ENCODE measurements at regions not wholly inside any gene's neighbourhood (a gene's known extent, or its start where the extent isn't known, plus 50 kb on each side); places are given as distances from the start of the nearest gene placed in this dataset.

GRCh38 chr3:89622063-89622700, 514.8 kb downstream of the EPHA3 start:
- Histone ChIP-seq H3K27me3 (ENCODE audit: control insufficient read depth in 2 of 2, insufficient read depth in 2 of 2, low read length in 2 of 2) (no peaks in the 10 kb centered on the region), H3K9ac (ENCODE audit: low read depth in 1 of 2, low read length in 2 of 2) (no peak overlapping the region), H3K36me3 (ENCODE audit: control insufficient read depth in 2 of 2, insufficient read depth in 2 of 2, low read length in 2 of 2) (no peaks in the 10 kb centered on the region), H3K27ac (ENCODE audit: low read depth in 2 of 2, low read length in 2 of 2) (no peak overlapping the region), H3K4me1 (ENCODE audit: control insufficient read depth in 2 of 2, insufficient read depth in 2 of 2, low read length in 2 of 2) (no peaks in the 10 kb centered on the region), H3K4me3 (ENCODE audit: low read length in 2 of 2) (no peak overlapping the region), H3K9me3 (ENCODE audit: control insufficient read depth in 2 of 2, low read length in 2 of 2) (no peaks in the 10 kb centered on the region)

GRCh38 chr3:89624494-89624893, 517.1 kb downstream of the EPHA3 start:
- Histone ChIP-seq H3K4me1 (ENCODE audit: control insufficient read depth in 2 of 2, insufficient read depth in 2 of 2, low read length in 2 of 2) (no peaks in the 10 kb centered on the region), H3K9me3 (ENCODE audit: control insufficient read depth in 2 of 2, low read length in 2 of 2) (no peaks in the 10 kb centered on the region), H3K36me3 (ENCODE audit: control insufficient read depth in 2 of 2, insufficient read depth in 2 of 2, low read length in 2 of 2) (no peaks in the 10 kb centered on the region), H3K4me3 (ENCODE audit: low read length in 2 of 2) (no peak overlapping the region), H3K27ac (ENCODE audit: low read depth in 2 of 2, low read length in 2 of 2) (no peak overlapping the region), H3K27me3 (ENCODE audit: control insufficient read depth in 2 of 2, insufficient read depth in 2 of 2, low read length in 2 of 2) (no peaks in the 10 kb centered on the region), H3K9ac (ENCODE audit: low read depth in 1 of 2, low read length in 2 of 2) (no peak overlapping the region)

- Histone ChIP-seq H3K27me3 (ENCODE audit: control insufficient read depth in 2 of 2, insufficient read depth in 2 of 2, low read length in 2 of 2) (no peaks in the 10 kb centered on the region), H3K4me3 (ENCODE audit: low read length in 2 of 2) (no peak overlapping the region), H3K9ac (ENCODE audit: low read depth in 1 of 2, low read length in 2 of 2) (no peak overlapping the region), H3K4me1 (ENCODE audit: control insufficient read depth in 2 of 2, insufficient read depth in 2 of 2, low read length in 2 of 2) (no peaks in the 10 kb centered on the region), H3K27ac (ENCODE audit: low read depth in 2 of 2, low read length in 2 of 2) (no peak overlapping the region), H3K36me3 (ENCODE audit: control insufficient read depth in 2 of 2, insufficient read depth in 2 of 2, low read length in 2 of 2) (no peaks in the 10 kb centered on the region), H3K9me3 (ENCODE audit: control insufficient read depth in 2 of 2, low read length in 2 of 2) (no peaks in the 10 kb centered on the region)
Measured at GRCh38 chr3:89625945-89626344, 518.5 kb downstream of the EPHA3 start.

GRCh38 chr3:89628856-89629670, 521.6 kb downstream of the EPHA3 start:
- Histone ChIP-seq H3K9ac (ENCODE audit: low read depth in 1 of 2, low read length in 2 of 2) (no peak overlapping the region), H3K4me3 (ENCODE audit: low read length in 2 of 2) (no peak overlapping the region), H3K36me3 (ENCODE audit: control insufficient read depth in 2 of 2, insufficient read depth in 2 of 2, low read length in 2 of 2) (no peaks in the 10 kb centered on the region), H3K9me3 (ENCODE audit: control insufficient read depth in 2 of 2, low read length in 2 of 2) (no peaks in the 10 kb centered on the region), H3K4me1 (ENCODE audit: control insufficient read depth in 2 of 2, insufficient read depth in 2 of 2, low read length in 2 of 2) (no peaks in the 10 kb centered on the region), H3K27ac (ENCODE audit: low read depth in 2 of 2, low read length in 2 of 2) (no peak overlapping the region), H3K27me3 (ENCODE audit: control insufficient read depth in 2 of 2, insufficient read depth in 2 of 2, low read length in 2 of 2) (no peaks in the 10 kb centered on the region)

- Histone ChIP-seq H3K4me3 (ENCODE audit: low read length in 2 of 2) (no peak overlapping the region), H3K36me3 (ENCODE audit: control insufficient read depth in 2 of 2, insufficient read depth in 2 of 2, low read length in 2 of 2) (no peaks in the 10 kb centered on the region), H3K27ac (ENCODE audit: low read depth in 2 of 2, low read length in 2 of 2) (no peak overlapping the region), H3K4me1 (ENCODE audit: control insufficient read depth in 2 of 2, insufficient read depth in 2 of 2, low read length in 2 of 2) (no peaks in the 10 kb centered on the region), H3K9ac (ENCODE audit: low read depth in 1 of 2, low read length in 2 of 2) (no peak overlapping the region), H3K27me3 (ENCODE audit: control insufficient read depth in 2 of 2, insufficient read depth in 2 of 2, low read length in 2 of 2) (no peaks in the 10 kb centered on the region), H3K9me3 (ENCODE audit: control insufficient read depth in 2 of 2, low read length in 2 of 2) (peaks cover 0 to 2% of the 10 kb centered on the region in 2 donors)
Measured at GRCh38 chr3:89635137-89635536, 527.7 kb downstream of the EPHA3 start.

- Histone ChIP-seq H3K36me3 (ENCODE audit: control insufficient read depth in 2 of 2, insufficient read depth in 2 of 2, low read length in 2 of 2) (no peaks in the 10 kb centered on the region), H3K9ac (ENCODE audit: low read depth in 1 of 2, low read length in 2 of 2) (no peak overlapping the region), H3K27ac (ENCODE audit: low read depth in 2 of 2, low read length in 2 of 2) (no peak overlapping the region), H3K4me1 (ENCODE audit: control insufficient read depth in 2 of 2, insufficient read depth in 2 of 2, low read length in 2 of 2) (no peaks in the 10 kb centered on the region), H3K27me3 (ENCODE audit: control insufficient read depth in 2 of 2, insufficient read depth in 2 of 2, low read length in 2 of 2) (no peaks in the 10 kb centered on the region), H3K9me3 (ENCODE audit: control insufficient read depth in 2 of 2, low read length in 2 of 2) (no peaks in the 10 kb centered on the region), H3K4me3 (ENCODE audit: low read length in 2 of 2) (no peak overlapping the region)
Measured at GRCh38 chr3:89644716-89645115, 537.3 kb downstream of the EPHA3 start.

GRCh38 chr3:89649431-89649830, 542.0 kb downstream of the EPHA3 start:
- H3K27me3 ChIP-seq (ENCODE audit: control insufficient read depth in 2 of 2, insufficient read depth in 2 of 2, low read length in 2 of 2) = no peaks in the 10 kb centered on the region
- no peak overlapping the region for H3K27ac ChIP-seq (ENCODE audit: low read depth in 2 of 2, low read length in 2 of 2)
- H3K9me3 ChIP-seq (ENCODE audit: control insufficient read depth in 2 of 2, low read length in 2 of 2) = no peaks in the 10 kb centered on the region
- H3K4me1 ChIP-seq (ENCODE audit: control insufficient read depth in 2 of 2, insufficient read depth in 2 of 2, low read length in 2 of 2) = no peaks in the 10 kb centered on the region
- H3K4me3 ChIP-seq (ENCODE audit: low read length in 2 of 2) = no peak overlapping the region
- H3K9ac ChIP-seq (ENCODE audit: low read depth in 1 of 2, low read length in 2 of 2) = no peak overlapping the region
- H3K36me3 ChIP-seq (ENCODE audit: control insufficient read depth in 2 of 2, insufficient read depth in 2 of 2, low read length in 2 of 2) = no peaks in the 10 kb centered on the region

- Histone ChIP-seq H3K9ac (ENCODE audit: low read depth in 1 of 2, low read length in 2 of 2) (no peak overlapping the region), H3K27ac (ENCODE audit: low read depth in 2 of 2, low read length in 2 of 2) (no peak overlapping the region), H3K36me3 (ENCODE audit: control insufficient read depth in 2 of 2, insufficient read depth in 2 of 2, low read length in 2 of 2) (no peaks in the 10 kb centered on the region), H3K4me1 (ENCODE audit: control insufficient read depth in 2 of 2, insufficient read depth in 2 of 2, low read length in 2 of 2) (no peaks in the 10 kb centered on the region), H3K27me3 (ENCODE audit: control insufficient read depth in 2 of 2, insufficient read depth in 2 of 2, low read length in 2 of 2) (no peaks in the 10 kb centered on the region), H3K4me3 (ENCODE audit: low read length in 2 of 2) (no peak overlapping the region), H3K9me3 (ENCODE audit: control insufficient read depth in 2 of 2, low read length in 2 of 2) (no peaks in the 10 kb centered on the region)
Measured at GRCh38 chr3:89654031-89654430, 546.6 kb downstream of the EPHA3 start.

- Histone ChIP-seq H3K4me3 (ENCODE audit: low read length in 2 of 2) (no peak overlapping the region), H3K27me3 (ENCODE audit: control insufficient read depth in 2 of 2, insufficient read depth in 2 of 2, low read length in 2 of 2) (no peaks in the 10 kb centered on the region), H3K27ac (ENCODE audit: low read depth in 2 of 2, low read length in 2 of 2) (no peak overlapping the region), H3K36me3 (ENCODE audit: control insufficient read depth in 2 of 2, insufficient read depth in 2 of 2, low read length in 2 of 2) (no peaks in the 10 kb centered on the region), H3K9me3 (ENCODE audit: control insufficient read depth in 2 of 2, low read length in 2 of 2) (no peaks in the 10 kb centered on the region), H3K4me1 (ENCODE audit: control insufficient read depth in 2 of 2, insufficient read depth in 2 of 2, low read length in 2 of 2) (no peaks in the 10 kb centered on the region), H3K9ac (ENCODE audit: low read depth in 1 of 2, low read length in 2 of 2) (no peak overlapping the region)
Measured at GRCh38 chr3:89656388-89656787, 549.0 kb downstream of the EPHA3 start.

GRCh38 chr3:89679686-89680085, 572.3 kb downstream of the EPHA3 start:
- Histone ChIP-seq H3K27ac (ENCODE audit: low read depth in 2 of 2, low read length in 2 of 2) (no peak overlapping the region), H3K9me3 (ENCODE audit: control insufficient read depth in 2 of 2, low read length in 2 of 2) (no peaks in the 10 kb centered on the region), H3K9ac (ENCODE audit: low read depth in 1 of 2, low read length in 2 of 2) (no peak overlapping the region), H3K4me3 (ENCODE audit: low read length in 2 of 2) (no peak overlapping the region), H3K36me3 (ENCODE audit: control insufficient read depth in 2 of 2, insufficient read depth in 2 of 2, low read length in 2 of 2) (no peaks in the 10 kb centered on the region), H3K4me1 (ENCODE audit: control insufficient read depth in 2 of 2, insufficient read depth in 2 of 2, low read length in 2 of 2) (no peaks in the 10 kb centered on the region), H3K27me3 (ENCODE audit: control insufficient read depth in 2 of 2, insufficient read depth in 2 of 2, low read length in 2 of 2) (no peaks in the 10 kb centered on the region)
